HCT116 (cell line): ENCODE measurements at regions not wholly inside any gene's neighbourhood (a gene's known extent, or its start where the extent isn't known, plus 50 kb on each side); places are given as distances from the start of the nearest gene placed in this dataset.

Experiments
- ATAC-seq: fragments of 200-7000 bp; cut with Tn5 transposase; 2 replicates; pipeline ENCODE4 v1.9.1; 2020; ENCODE audit warnings: mild to moderate bottlenecking, moderate library complexity
- BruUV-seq: library from RNA; stranded (reverse); fragments of 400-500 nt; replicated peaks from 2 replicates; lab custom pipeline; 2021; lab: Mats Ljungman, UMichigan
- CTCF ChIA-PET: fragments of 300-600 bp; sonication (Branson Sonifier 250); formaldehyde crosslinking; loops from one replicate; lab custom pipeline; 2021; ENCODE audit warnings: antibody characterized with exemption; lab: Charles Lee
- POLR2A ChIA-PET: fragments of 300-600, 350-600 bp; sonication (Branson Sonifier 250); formaldehyde crosslinking; loops from one replicate; lab custom pipeline; 2021; ENCODE audit warnings: antibody characterized with exemption; lab: Charles Lee
- RAD21 ChIA-PET, 2 experiments: fragments of 300-600 bp; sonication (Branson Sonifier 250); formaldehyde crosslinking; loops; one replicate each; lab custom pipeline; 2023; ENCODE audit warnings: low total read pairs in 2 of 2; ENCODE audit not compliant: uncharacterized antibody in 2 of 2, unreplicated experiment in 2 of 2, low non-redundant PET in 1 of 2; lab: Charles Lee
- DNase-seq: peaks from one replicate; pipeline ENCODE4 v3.0.0-alpha.2; 2010; ENCODE audit warnings: low read depth, low spot score
- H2AFZ ChIP-seq: fragments of 200-600 bp; shearing (Covaris generic), sonication (generic); 2 replicates; pipeline ENCODE4 v1.6.1; 2017; ENCODE audit warnings: low read depth, mixed run types, mixed read lengths, antibody characterized with exemption, low read length; ENCODE audit not compliant: poor library complexity, severe bottlenecking
- H3K27ac ChIP-seq: 2 replicates; pipeline ENCODE4 v1.5.1; 2012; ENCODE audit warnings: low read depth, low read length
- H3K27me3 ChIP-seq: fragments of 200-600 bp; sonication (generic); 2 replicates; pipeline ENCODE4 v1.6.1; 2016; ENCODE audit warnings: mixed run types, low read length, mixed read lengths; ENCODE audit not compliant: insufficient read depth
- H3K36me3 ChIP-seq, 2 experiments: fragments of 200-500 bp in 1 of 2; fragments of 200-600 bp in 1 of 2; sonication (Bioruptor generic) in 1 of 2; sonication (generic) in 1 of 2; 2 replicates each; pipeline versions ENCODE4 v1.5.1 to v1.6.1; 2014 to 2016; ENCODE audit warnings: low read length in 2 of 2, inconsistent platforms in 1 of 2, mixed read lengths in 1 of 2, mixed run types in 1 of 2; ENCODE audit not compliant: insufficient read depth in 2 of 2, control insufficient read depth in 1 of 2
- H3K4me1 ChIP-seq, 2 experiments: fragments of 200-600 bp in 1 of 2; sonication (generic) in 1 of 2; 2 replicates each; pipeline versions ENCODE4 v1.5.1 to v1.6.1; 2012 to 2017; ENCODE audit warnings: low read length in 2 of 2, inconsistent platforms in 1 of 2, mild to moderate bottlenecking in 1 of 2, mixed read lengths in 1 of 2, mixed run types in 1 of 2, moderate library complexity in 1 of 2; ENCODE audit not compliant: insufficient read depth in 2 of 2, control insufficient read depth in 1 of 2
- H3K4me2 ChIP-seq: fragments of 200-600 bp; sonication (generic); 2 replicates; pipeline ENCODE4 v1.6.1; 2017; ENCODE audit warnings: mixed run types, low read length, mixed read lengths
- H3K4me3 ChIP-seq, 2 experiments: fragments of 200-600 bp in 1 of 2; sonication (generic) in 1 of 2; replicated peaks in 1 of 2; 2 replicates each; pipeline ENCODE4 v1.5.1; 2011 to 2016; ENCODE audit warnings: low read length in 2 of 2, control low read depth in 1 of 2, low read depth in 1 of 2, mild to moderate bottlenecking in 1 of 2, mixed read lengths in 1 of 2, mixed run types in 1 of 2
- H3K79me2 ChIP-seq: fragments of 200-600 bp; sonication (generic); 2 replicates; pipeline ENCODE4 v1.6.1; 2017; ENCODE audit warnings: mild to moderate bottlenecking, mixed run types, low read length, moderate library complexity, mixed read lengths; ENCODE audit not compliant: insufficient read depth
- H3K9ac ChIP-seq: fragments of 200-600 bp; sonication (generic); 2 replicates; pipeline ENCODE4 v1.6.1; 2016; ENCODE audit warnings: low read length, mixed read lengths
- H3K9me2 ChIP-seq: fragments of 200-600 bp; sonication (generic), shearing (Covaris generic); 2 replicates; pipeline ENCODE4 v1.6.1; 2017; ENCODE audit warnings: mixed run types, mild to moderate bottlenecking, moderate library complexity; ENCODE audit not compliant: insufficient read depth
- H3K9me3 ChIP-seq, 2 experiments: fragments of 200-500 bp in 1 of 2; fragments of 200-600 bp in 1 of 2; sonication (Bioruptor generic) in 1 of 2; sonication (generic) in 1 of 2; 2 replicates each; pipeline ENCODE4 v1.6.1; 2014 to 2017; ENCODE audit warnings: low read length in 2 of 2, mixed read lengths in 2 of 2, inconsistent platforms in 1 of 2, low read depth in 1 of 2, mild to moderate bottlenecking in 1 of 2, mixed run types in 1 of 2, moderate library complexity in 1 of 2; ENCODE audit not compliant: control insufficient read depth in 1 of 2, insufficient read depth in 1 of 2
- H4K20me1 ChIP-seq: fragments of 200-600 bp; sonication (generic), shearing (Covaris generic); 2 replicates; pipeline ENCODE4 v1.6.1; 2017; ENCODE audit warnings: mixed run types, mild to moderate bottlenecking, moderate library complexity; ENCODE audit not compliant: insufficient read depth
- CEBPB ChIP-seq: IDR thresholded peaks from 2 replicates; pipeline ENCODE4 v1.6.1; 2012; ENCODE audit warnings: low read depth
- CTCF ChIP-seq, 3 experiments: fragments of 200-600 bp in 1 of 3; sonication (generic) in 1 of 3; IDR thresholded peaks in 2 of 3; conservative IDR thresholded peaks in 1 of 3; 2 replicates each; pipeline ENCODE4 v1.5.1; 2012 to 2017; ENCODE audit warnings: low read depth in 2 of 3, low read length in 2 of 3, antibody characterized with exemption in 1 of 3, borderline replicate concordance in 1 of 3, control low read depth in 1 of 3, mild to moderate bottlenecking in 1 of 3, mixed read lengths in 1 of 3, mixed run types in 1 of 3, moderate library complexity in 1 of 3; ENCODE audit not compliant: insufficient read depth in 1 of 3
- ELF1 ChIP-seq: IDR thresholded peaks from 2 replicates; pipeline ENCODE4 v1.6.1; 2012; ENCODE audit warnings: low read depth, borderline replicate concordance
- MAX ChIP-seq: IDR thresholded peaks from 2 replicates; pipeline ENCODE4 v1.6.1; 2012
- RAD21 ChIP-seq: IDR thresholded peaks from 2 replicates; pipeline ENCODE4 v1.6.1; 2012; ENCODE audit warnings: low read depth, mild to moderate bottlenecking
- TCF7L2 ChIP-seq: IDR thresholded peaks from 2 replicates; pipeline ENCODE4 v1.7.0; 2011; ENCODE audit warnings: borderline replicate concordance, inconsistent platforms; ENCODE audit not compliant: insufficient read depth, insufficient read length; ENCODE audit errors: extremely low read depth
- ZFX ChIP-seq: fragments of 450-650 bp; IDR thresholded peaks from 2 replicates; pipeline ENCODE4 v1.6.1; 2017
- intact Hi-C: fragments of 100-400 bp; cut with micrococcal nuclease; formaldehyde crosslinking; loops from 2 replicates; pipeline ENCODE4 v1.10.0; 2022

- H3K79me2 ChIP-seq = no peaks in the 10 kb centered on the region
- H3K9me2 ChIP-seq = no peaks in the 10 kb centered on the region
- TF ChIP-seq CTCF (IDR thresholded peaks at IDR 0.05 in 2 of 3, conservative IDR thresholded peaks at IDR 0.05 in 1 of 3; ENCODE audit: borderline replicate concordance in 1 of 3, insufficient read depth in 1 of 3, low read depth in 2 of 3, low read length in 2 of 3) (no peak), CEBPB (no peak), RAD21 (no peak), ELF1 (no peak), MAX (no peak)
- H4K20me1 ChIP-seq = no peaks in the 10 kb centered on the region
- H3K9ac ChIP-seq = no peak overlapping the region
- RAD21 ChIA-PET = no interaction called here
- no peak overlapping the region for H3K27ac ChIP-seq
- ATAC-seq (no peak), DNase-seq (no peak)
- no peak overlapping the region for H2AFZ ChIP-seq
- H3K27me3 ChIP-seq = no peaks in the 10 kb centered on the region
- peaks cover 0 to 7% of the 10 kb centered on the region in 2 experiments; a peak in 1 of 4 replicates for H3K9me3 ChIP-seq
- H3K36me3 ChIP-seq = no peaks in the 10 kb centered on the region
- H3K4me3 ChIP-seq = no peak overlapping the region
- BruUV-seq = no TSS peak
- CTCF ChIA-PET = no interaction called here
- H3K4me1 ChIP-seq = no peaks in the 10 kb centered on the region
- POLR2A ChIA-PET = no interaction called here
- H3K4me2 ChIP-seq = no peak overlapping the region
- intact Hi-C loops = no loop called here
Measured at GRCh38 chr9:13606586-13606985, 327.1 kb upstream of the MPDZ start.

- ATAC-seq = no peak
- ChIA-PET POLR2A (no interaction called here), CTCF (no interaction called here), RAD21 (no interaction called here)
- no peaks in the 10 kb centered on the region for H3K36me3 ChIP-seq
- H2AFZ ChIP-seq = no peak overlapping the region
- H3K9me2 ChIP-seq = no peaks in the 10 kb centered on the region
- no peaks in the 10 kb centered on the region for H3K79me2 ChIP-seq
- H3K9me3 ChIP-seq = peaks cover 0 to 7% of the 10 kb centered on the region in 2 experiments; a peak in 1 of 4 replicates
- no peaks in the 10 kb centered on the region for H3K27me3 ChIP-seq
- H3K4me1 ChIP-seq = no peaks in the 10 kb centered on the region
- DNase-seq = no peak
- no peaks in the 10 kb centered on the region for H4K20me1 ChIP-seq
- no peak overlapping the region for H3K9ac ChIP-seq
- no peak overlapping the region for H3K27ac ChIP-seq
- no peak overlapping the region for H3K4me2 ChIP-seq
- intact Hi-C loops = no loop called here
- no peak overlapping the region for H3K4me3 ChIP-seq
- no TSS peak for BruUV-seq
- TF ChIP-seq ZFX (no peak), TCF7L2 (no peak), RAD21 (no peak)
Measured at GRCh38 chr9:13603921-13604320, 324.4 kb upstream of the MPDZ start.
